ENCODE measurements at regions not wholly inside any gene's neighbourhood (a gene's known extent, or its start where the extent isn't known, plus 50 kb on each side); places are given as distances from the start of the nearest gene placed in this dataset.
"Not testable (repeated sequence)": the region's sequence is repeated elsewhere in the genome, so short reads cannot be mapped to it uniquely, and the experiment has no call there.

- FAIRE-seq (no peak), DNase-seq (ENCODE audit: low spot score) (no peak)
Measured at GRCh38 chr3:56957522-56957921, 102.9 kb upstream of the SPATA12 start.

GRCh38 chr3:56956906-56957305 is 103.6 kb upstream of the SPATA12 start:
- FAIRE-seq (no peak), DNase-seq (ENCODE audit: low spot score) (no peak)

GRCh38 chr3:56955492-56956111 is 104.9 kb upstream of the SPATA12 start:
- DNase-seq (ENCODE audit: low spot score) (no peak), FAIRE-seq (no peak)

- FAIRE-seq, result no peak
Measured at GRCh38 chr3:56954125-56954524, 106.3 kb upstream of the SPATA12 start.

GRCh38 chr3:56952846-56953245 is 107.6 kb upstream of the SPATA12 start:
- no peak for DNase-seq (ENCODE audit: low spot score)
- FAIRE-seq, result no peak

More at GRCh38 chr3:56954125-56954524, 106.3 kb upstream of the SPATA12 start:
- no peak for DNase-seq (ENCODE audit: low spot score)

- no peak for DNase-seq (ENCODE audit: low spot score)
- FAIRE-seq, result no peak
Measured at GRCh38 chr3:56952061-56952460, 108.4 kb upstream of the SPATA12 start.

GRCh38 chr3:56951366-56951765 is 109.1 kb upstream of the SPATA12 start:
- FAIRE-seq (no peak), DNase-seq (ENCODE audit: low spot score) (no peak)

GRCh38 chr3:56945378-56945777 is 115.1 kb upstream of the SPATA12 start:
- not testable (repeated sequence) for DNase-seq (ENCODE audit: low spot score); FAIRE-seq

GRCh38 chr3:56942523-56942922 is 117.9 kb upstream of the SPATA12 start:
- FAIRE-seq, result no peak
- DNase-seq (ENCODE audit: low spot score), result no peak

GRCh38 chr3:56940976-56941375 is 119.5 kb upstream of the SPATA12 start:
- FAIRE-seq (no peak), DNase-seq (ENCODE audit: low spot score) (no peak)

GRCh38 chr3:56940321-56940720 is 120.1 kb upstream of the SPATA12 start:
- FAIRE-seq (no peak), DNase-seq (ENCODE audit: low spot score) (no peak)

GRCh38 chr3:56939834-56940233 is 120.6 kb upstream of the SPATA12 start:
- DNase-seq (ENCODE audit: low spot score) (no peak), FAIRE-seq (no peak)

- DNase-seq (ENCODE audit: low spot score) (no peak), FAIRE-seq (no peak)
Measured at GRCh38 chr3:56938530-56938929, 121.9 kb upstream of the SPATA12 start.

GRCh38 chr3:56937580-56937979 is 122.9 kb upstream of the SPATA12 start:
- no peak for DNase-seq (ENCODE audit: low spot score)
- FAIRE-seq, result no peak

GRCh38 chr3:56935811-56936210 is 124.7 kb upstream of the SPATA12 start:
- FAIRE-seq (no peak), DNase-seq (ENCODE audit: low spot score) (no peak)

GRCh38 chr3:56934481-56934880 is 126.0 kb upstream of the SPATA12 start:
- DNase-seq (ENCODE audit: low spot score); FAIRE-seq: not testable (repeated sequence)

GRCh38 chr3:56933803-56934202 is 126.7 kb upstream of the SPATA12 start:
- DNase-seq (ENCODE audit: low spot score) (no peak), FAIRE-seq (no peak)

- FAIRE-seq, result no peak
- DNase-seq (ENCODE audit: low spot score), result no peak
Measured at GRCh38 chr3:56932866-56933265, 127.6 kb upstream of the SPATA12 start.

GRCh38 chr3:56931836-56932235 is 128.6 kb upstream of the SPATA12 start:
- DNase-seq (ENCODE audit: low spot score) (no peak), FAIRE-seq (no peak)

GRCh38 chr3:56930706-56931105 is 129.0 kb upstream of the ARHGEF3 start:
- DNase-seq (ENCODE audit: low spot score) (no peak), FAIRE-seq (no peak)

GRCh38 chr3:56929809-56930615 is 128.3 kb upstream of the ARHGEF3 start:
- DNase-seq (ENCODE audit: low spot score) (no peak), FAIRE-seq (no peak)

GRCh38 chr3:56928379-56929068 is 126.8 kb upstream of the ARHGEF3 start:
- FAIRE-seq (no peak), DNase-seq (ENCODE audit: low spot score) (peak; percentile 42)
